Endothelial cell of umbilical vein (primary cell): ENCODE measurements at regions not wholly inside any gene's neighbourhood (a gene's known extent, or its start where the extent isn't known, plus 50 kb on each side); places are given as distances from the start of the nearest gene placed in this dataset.

ENCODE experiments used
- EZH2 ChIP-seq: IDR thresholded peaks from 2 replicates; pipeline ENCODE4 v1.6.1; 2012; ENCODE audit warnings: borderline replicate concordance, low read depth, mild to moderate bottlenecking, moderate library complexity, low read length, inconsistent platforms; ENCODE audit not compliant: severe bottlenecking
- FOS ChIP-seq: IDR thresholded peaks from 2 replicates; pipeline ENCODE4 v1.6.1; 2011; ENCODE audit warnings: mild to moderate bottlenecking, low read length, moderate library complexity, borderline replicate concordance; ENCODE audit not compliant: insufficient read depth
- GATA2 ChIP-seq: IDR thresholded peaks from 2 replicates; pipeline ENCODE4 v1.7.0; 2011; ENCODE audit warnings: low read depth, mild to moderate bottlenecking, moderate library complexity, mixed read lengths, low read length; ENCODE audit not compliant: insufficient read length, insufficient read depth
- JUN ChIP-seq: IDR thresholded peaks from 2 replicates; pipeline ENCODE4 v1.6.1; 2011; ENCODE audit warnings: borderline replicate concordance, low read depth; ENCODE audit not compliant: insufficient read length, insufficient read depth
- MAX ChIP-seq: IDR thresholded peaks from 2 replicates; pipeline ENCODE4 v1.6.1; 2011; ENCODE audit not compliant: insufficient read depth, insufficient read length
- MYC ChIP-seq: IDR thresholded peaks from one replicate; pipeline ENCODE4 v1.6.1; 2011; ENCODE audit warnings: mild to moderate bottlenecking, low read depth, low read length
- POLR2A ChIP-seq: IDR thresholded peaks from 2 replicates; pipeline ENCODE4 v1.6.1; 2012; ENCODE audit warnings: low read depth, mild to moderate bottlenecking, control low read depth, low read length
- POLR2AphosphoS5 ChIP-seq: IDR thresholded peaks from 2 replicates; pipeline ENCODE4 v1.6.1; 2012; ENCODE audit warnings: low read depth, mild to moderate bottlenecking, control low read depth, low read length, moderate library complexity; ENCODE audit not compliant: insufficient read depth
- TF ChIP-seq, protein P1 (sequence below), 2 donors: IDR thresholded peaks; 1 replicate in 1 of 2; 2 replicates in 1 of 2; pipeline ENCODE4 v1.5.1; 2011; ENCODE audit warnings: low read length in 2 of 2, mild to moderate bottlenecking in 2 of 2, moderate library complexity in 2 of 2, control low read depth in 1 of 2, inconsistent platforms in 1 of 2, low read depth in 1 of 2; ENCODE audit not compliant: insufficient read depth in 1 of 2; ENCODE audit errors: extremely low read depth in 1 of 2

GRCh38 chr12:61821381-61821780 lies 438.8 kb upstream of the USP15 start:
- TF ChIP-seq, protein P1, sequence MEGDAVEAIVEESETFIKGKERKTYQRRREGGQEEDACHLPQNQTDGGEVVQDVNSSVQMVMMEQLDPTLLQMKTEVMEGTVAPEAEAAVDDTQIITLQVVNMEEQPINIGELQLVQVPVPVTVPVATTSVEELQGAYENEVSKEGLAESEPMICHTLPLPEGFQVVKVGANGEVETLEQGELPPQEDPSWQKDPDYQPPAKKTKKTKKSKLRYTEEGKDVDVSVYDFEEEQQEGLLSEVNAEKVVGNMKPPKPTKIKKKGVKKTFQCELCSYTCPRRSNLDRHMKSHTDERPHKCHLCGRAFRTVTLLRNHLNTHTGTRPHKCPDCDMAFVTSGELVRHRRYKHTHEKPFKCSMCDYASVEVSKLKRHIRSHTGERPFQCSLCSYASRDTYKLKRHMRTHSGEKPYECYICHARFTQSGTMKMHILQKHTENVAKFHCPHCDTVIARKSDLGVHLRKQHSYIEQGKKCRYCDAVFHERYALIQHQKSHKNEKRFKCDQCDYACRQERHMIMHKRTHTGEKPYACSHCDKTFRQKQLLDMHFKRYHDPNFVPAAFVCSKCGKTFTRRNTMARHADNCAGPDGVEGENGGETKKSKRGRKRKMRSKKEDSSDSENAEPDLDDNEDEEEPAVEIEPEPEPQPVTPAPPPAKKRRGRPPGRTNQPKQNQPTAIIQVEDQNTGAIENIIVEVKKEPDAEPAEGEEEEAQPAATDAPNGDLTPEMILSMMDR (IDR thresholded peaks at IDR 0.05; ENCODE audit: extremely low read depth in 1 of 2, insufficient read depth in 1 of 2, low read depth in 1 of 2, low read length in 2 of 2) = no peak
- TF ChIP-seq POLR2A (no peak), EZH2 (no peak), POLR2AphosphoS5 (no peak), MAX (no peak), JUN (no peak), GATA2 (no peak), MYC (no peak), FOS (no peak)
